ENCODE measurements at regions not wholly inside any gene's neighbourhood (a gene's known extent, or its start where the extent isn't known, plus 50 kb on each side); places are given as distances from the start of the nearest gene placed in this dataset.
"Not testable (repeated sequence)": the region's sequence is repeated elsewhere in the genome, so short reads cannot be mapped to it uniquely, and the experiment has no call there.

DNA sequence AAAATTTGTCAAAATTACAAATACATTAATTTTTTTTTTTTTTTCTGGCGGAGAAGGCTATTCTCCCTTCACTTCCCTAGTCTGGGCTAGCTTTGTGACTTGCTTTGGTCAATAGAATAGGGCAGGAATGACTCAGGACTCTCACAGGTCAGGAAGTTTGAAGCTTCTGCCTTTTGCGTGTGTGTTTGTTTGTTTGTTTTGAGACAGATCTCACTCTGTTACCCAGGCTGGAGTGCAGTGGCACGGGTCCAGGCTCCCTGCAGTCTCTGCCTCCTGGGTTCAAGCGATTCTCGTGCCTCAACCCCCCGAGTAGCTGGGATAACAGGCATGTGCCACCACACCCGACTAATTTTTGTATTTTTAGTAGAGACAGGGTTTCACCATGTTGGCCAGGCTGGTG is 55.9 kb upstream of the USP9X start:
- DNase-seq (ENCODE audit: insufficient read length, low spot score): no peak
- no peak for FAIRE-seq
- TF ChIP-seq POLR2A (IDR thresholded peaks at IDR 0.05; ENCODE audit: low read depth, low read length): no peak

DNA sequence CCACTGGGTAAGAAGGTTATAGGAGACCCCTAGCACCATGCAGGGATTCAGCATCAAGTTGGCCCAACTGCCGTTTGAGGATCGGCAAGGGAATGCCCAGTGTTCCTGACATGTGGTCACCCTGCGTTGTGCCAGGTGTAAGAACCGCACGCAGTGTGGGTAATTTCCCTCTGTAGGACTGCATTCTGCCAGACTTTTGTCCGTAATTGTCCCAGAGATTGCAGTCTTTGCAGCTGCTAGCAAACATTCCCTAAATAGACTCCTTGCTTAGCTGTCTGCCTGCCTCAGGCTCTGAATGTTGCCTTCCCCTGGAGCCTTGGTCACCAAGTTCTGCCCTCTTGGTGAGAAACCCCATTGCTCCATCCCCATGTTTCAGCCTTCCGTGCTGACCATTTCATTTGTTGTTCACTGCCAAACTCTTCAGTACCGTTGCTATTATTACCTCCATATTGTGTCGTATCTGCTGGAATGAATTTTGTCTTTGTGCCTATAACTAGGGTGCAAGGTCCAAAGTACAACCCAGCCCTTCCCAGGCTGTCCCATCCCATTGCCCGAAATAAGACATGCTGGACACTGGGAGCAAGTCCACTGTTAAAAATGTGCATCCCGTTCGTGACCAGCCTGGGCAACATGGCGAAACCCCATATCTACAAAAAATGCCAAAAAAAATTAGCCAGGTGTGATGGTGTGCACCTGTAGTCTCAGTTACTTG is 53.8 kb upstream of the USP9X start:
- no peak for FAIRE-seq
- TF ChIP-seq POLR2A (IDR thresholded peaks at IDR 0.05; ENCODE audit: low read depth, low read length): no peak

DNA sequence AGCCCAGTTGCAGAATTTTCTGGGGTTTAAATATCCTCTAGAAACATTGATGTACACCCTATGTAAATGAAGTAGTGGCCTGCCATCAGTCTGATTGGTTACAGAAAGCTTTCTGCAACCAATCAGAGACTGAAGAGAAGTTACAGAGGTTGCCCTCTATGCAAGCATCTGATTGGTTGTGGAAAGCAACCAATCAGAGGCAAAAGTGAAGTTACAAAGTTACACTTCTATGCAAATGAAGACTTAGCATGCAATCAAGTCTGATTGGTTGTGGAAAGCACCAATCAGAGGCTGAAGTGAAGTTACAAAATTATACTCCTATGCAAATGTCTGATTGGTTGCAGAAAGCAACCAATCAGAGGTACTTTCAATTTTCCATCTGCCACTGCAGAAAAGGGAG is 51.9 kb upstream of the USP9X start:
- TF ChIP-seq POLR2A (IDR thresholded peaks at IDR 0.05; ENCODE audit: low read depth, low read length): no peak
- no peak for DNase-seq (ENCODE audit: insufficient read length, low spot score)
- no peak for FAIRE-seq

More for the DNA sequence above, 53.8 kb upstream of the USP9X start:
- no peak for DNase-seq (ENCODE audit: insufficient read length, low spot score)

DNA sequence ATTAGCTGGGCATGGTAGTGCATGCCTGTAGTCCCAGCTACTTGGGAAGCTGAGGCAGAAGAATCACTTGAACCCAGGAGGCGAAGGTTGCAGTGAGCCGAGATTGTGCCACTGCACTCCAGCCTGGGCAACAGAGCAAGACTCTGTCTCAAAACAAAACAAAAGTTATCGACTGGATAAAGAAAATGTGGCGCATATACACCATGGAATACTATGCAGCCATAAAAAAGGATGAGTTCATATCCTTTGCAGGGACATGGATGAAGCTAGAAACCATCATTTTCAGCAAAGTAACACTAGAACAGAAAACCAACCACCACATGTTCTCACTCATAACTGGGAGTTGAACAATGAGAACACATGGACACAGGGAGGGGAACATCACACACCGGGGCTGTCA is 50.3 kb upstream of the USP9X start:
- DNase-seq (ENCODE audit: insufficient read length, low spot score); FAIRE-seq: not testable (repeated sequence)

Measured in H54 (cell line).